Activated T-helper 2 cell treated with anti-CD3 and anti-CD28 coated beads, Interferon-gamma antibody, Interleukin-2, Interleukin-4, amounts not matched to agents 10 μg/mL and 5 μg/mL and 100 μg/mL, durations not matched to agents 14 hours and 24 hours and 36 hours (primary cell): ENCODE measurements at regions not wholly inside any gene's neighbourhood (a gene's known extent, or its start where the extent isn't known, plus 50 kb on each side); places are given as distances from the start of the nearest gene placed in this dataset.
"Not testable (repeated sequence)": the region's sequence is repeated elsewhere in the genome, so short reads cannot be mapped to it uniquely, and the experiment has no call there.

ENCODE experiments used
- DNase-seq: peaks from one replicate; pipeline ENCODE4 v3.0.0; 2021; ENCODE audit warnings: low spot score
- H3K27ac Mint-ChIP-seq: one replicate; pipeline ENCODE4 v1.8.0; 2021; ENCODE audit warnings: mixed read lengths
- H3K27me3 Mint-ChIP-seq: one replicate; pipeline ENCODE4 v1.8.0; 2021; ENCODE audit warnings: low read depth, mixed read lengths
- H3K36me3 Mint-ChIP-seq: one replicate; pipeline ENCODE4 v1.8.0; 2021; ENCODE audit warnings: low read depth, mixed read lengths
- H3K4me1 Mint-ChIP-seq: one replicate; pipeline ENCODE4 v1.8.0; 2021; ENCODE audit warnings: low read depth, mixed read lengths
- H3K4me3 Mint-ChIP-seq: one replicate; pipeline ENCODE4 v1.8.0; 2021; ENCODE audit warnings: low read depth, mild to moderate bottlenecking, moderate library complexity, mixed read lengths
- H3K9me3 Mint-ChIP-seq: one replicate; pipeline ENCODE4 v1.8.0; 2021; ENCODE audit warnings: mixed read lengths
- intact Hi-C: fragments of 100-400 bp; cut with micrococcal nuclease; formaldehyde crosslinking; loops from one replicate; pipeline ENCODE4 v1.15.1; 2023

GRCh38 chr3:125741991-125742718 lies 146.9 kb upstream of the OSBPL11 start:
- H3K4me3 Mint-ChIP-seq, H3K36me3 Mint-ChIP-seq, H3K9me3 Mint-ChIP-seq, H3K27me3 Mint-ChIP-seq, intact Hi-C loops, DNase-seq, H3K4me1 Mint-ChIP-seq: not testable (repeated sequence)
- peak overlapping the region; percentile 54 for H3K27ac Mint-ChIP-seq

GRCh38 chr3:125742845-125743244 lies 147.5 kb upstream of the OSBPL11 start:
- H3K4me3 Mint-ChIP-seq, H3K36me3 Mint-ChIP-seq, H3K9me3 Mint-ChIP-seq, H3K27me3 Mint-ChIP-seq, H3K4me1 Mint-ChIP-seq, DNase-seq, intact Hi-C loops: not testable (repeated sequence)
- H3K27ac Mint-ChIP-seq = peak overlapping the region; percentile 54

GRCh38 chr3:125757050-125757449 lies 161.8 kb upstream of the OSBPL11 start:
- H3K27ac Mint-ChIP-seq, H3K27me3 Mint-ChIP-seq, H3K9me3 Mint-ChIP-seq, intact Hi-C loops, H3K4me1 Mint-ChIP-seq, DNase-seq, H3K4me3 Mint-ChIP-seq, H3K36me3 Mint-ChIP-seq: not testable (repeated sequence)

GRCh38 chr3:125758641-125759130 lies 163.4 kb upstream of the OSBPL11 start:
- H3K4me3 Mint-ChIP-seq, H3K4me1 Mint-ChIP-seq, H3K27ac Mint-ChIP-seq, DNase-seq, H3K36me3 Mint-ChIP-seq, H3K9me3 Mint-ChIP-seq, intact Hi-C loops, H3K27me3 Mint-ChIP-seq: not testable (repeated sequence)

GRCh38 chr3:125762601-125763000 lies 167.3 kb upstream of the OSBPL11 start:
- H3K4me3 Mint-ChIP-seq, H3K36me3 Mint-ChIP-seq, DNase-seq, H3K27ac Mint-ChIP-seq, H3K9me3 Mint-ChIP-seq, H3K4me1 Mint-ChIP-seq: not testable (repeated sequence)
- peaks cover 31% of the 10 kb centered on the region for H3K27me3 Mint-ChIP-seq
- intact Hi-C loops = loop anchor here (10.0 kb wide), 1 partner anchor 152 kb away; no protein-coding TSS in a partner anchor

GRCh38 chr3:125766285-125766826 lies 171.1 kb upstream of the OSBPL11 start:
- not testable (repeated sequence) for H3K9me3 Mint-ChIP-seq, H3K36me3 Mint-ChIP-seq, H3K27ac Mint-ChIP-seq, H3K4me1 Mint-ChIP-seq
- H3K4me3 Mint-ChIP-seq = peak overlapping the region; percentile 54
- intact Hi-C loops = loop anchor here (10.0 kb wide), 1 partner anchor 148 kb away; no protein-coding TSS in a partner anchor
- peaks cover 34% of the 10 kb centered on the region for H3K27me3 Mint-ChIP-seq
- DNase-seq = peak; percentile 61

GRCh38 chr3:125766931-125767330 lies 171.6 kb upstream of the OSBPL11 start:
- not testable (repeated sequence) for H3K36me3 Mint-ChIP-seq, H3K9me3 Mint-ChIP-seq, H3K27ac Mint-ChIP-seq, H3K4me1 Mint-ChIP-seq, DNase-seq
- intact Hi-C loops = loop anchor here (10.0 kb wide), 1 partner anchor 148 kb away; no protein-coding TSS in a partner anchor
- Mint-ChIP-seq H3K27me3 (peaks cover 34% of the 10 kb centered on the region), H3K4me3 (peak overlapping the region; percentile 68)

GRCh38 chr3:125767641-125768040 lies 172.3 kb upstream of the OSBPL11 start:
- peaks cover 29% of the 10 kb centered on the region for H3K27me3 Mint-ChIP-seq
- no peaks in the 10 kb centered on the region for H3K36me3 Mint-ChIP-seq
- H3K4me1 Mint-ChIP-seq = peaks cover 9% of the 10 kb centered on the region
- no peak for DNase-seq
- intact Hi-C loops = loop anchor here (10.0 kb wide), 1 partner anchor 147 kb away; no protein-coding TSS in a partner anchor
- peak overlapping the region; percentile 68 for H3K4me3 Mint-ChIP-seq
- no peaks in the 10 kb centered on the region for H3K9me3 Mint-ChIP-seq
- no peak overlapping the region for H3K27ac Mint-ChIP-seq

GRCh38 chr3:125768821-125769220 lies 173.5 kb upstream of the OSBPL11 start:
- H3K27me3 Mint-ChIP-seq = peaks cover 26% of the 10 kb centered on the region
- DNase-seq, H3K4me3 Mint-ChIP-seq, H3K9me3 Mint-ChIP-seq, H3K36me3 Mint-ChIP-seq, H3K27ac Mint-ChIP-seq, H3K4me1 Mint-ChIP-seq: not testable (repeated sequence)
- intact Hi-C loops = loop anchor here (10.0 kb wide), 1 partner anchor 146 kb away; no protein-coding TSS in a partner anchor

- DNase-seq, H3K9me3 Mint-ChIP-seq, H3K4me3 Mint-ChIP-seq, H3K4me1 Mint-ChIP-seq, H3K36me3 Mint-ChIP-seq, intact Hi-C loops, H3K27ac Mint-ChIP-seq: not testable (repeated sequence)
- peaks cover 11% of the 10 kb centered on the region for H3K27me3 Mint-ChIP-seq
Measured at GRCh38 chr3:125771506-125771905, 176.2 kb upstream of the OSBPL11 start.

- DNase-seq, H3K36me3 Mint-ChIP-seq, H3K4me3 Mint-ChIP-seq, intact Hi-C loops, H3K27ac Mint-ChIP-seq, H3K4me1 Mint-ChIP-seq, H3K9me3 Mint-ChIP-seq, H3K27me3 Mint-ChIP-seq: not testable (repeated sequence)
Measured at GRCh38 chr3:125774433-125775034, 179.2 kb upstream of the OSBPL11 start.

GRCh38 chr3:125775106-125775505 lies 179.8 kb upstream of the OSBPL11 start:
- intact Hi-C loops, H3K9me3 Mint-ChIP-seq, H3K4me1 Mint-ChIP-seq, H3K27me3 Mint-ChIP-seq, DNase-seq, H3K4me3 Mint-ChIP-seq, H3K36me3 Mint-ChIP-seq, H3K27ac Mint-ChIP-seq: not testable (repeated sequence)
